BLaER1 (cell line): ENCODE measurements at regions not wholly inside any gene's neighbourhood (a gene's known extent, or its start where the extent isn't known, plus 50 kb on each side); places are given as distances from the start of the nearest gene placed in this dataset.

ENCODE experiments used
- H3K27ac ChIP-seq: shearing (Covaris generic); formaldehyde crosslinking; 2 replicates; pipeline ENCODE4 v1.8.1; 2022
- H3K27me3 ChIP-seq: shearing (Covaris generic); formaldehyde crosslinking; 2 replicates; pipeline ENCODE4 v1.8.1; 2022
- H3K36me3 ChIP-seq: shearing (Covaris generic); formaldehyde crosslinking; 2 replicates; pipeline ENCODE4 v1.8.1; 2022
- H3K4me1 ChIP-seq: shearing (Covaris generic); formaldehyde crosslinking; 2 replicates; pipeline ENCODE4 v1.8.1; 2022
- H3K4me2 ChIP-seq: shearing (Covaris generic); formaldehyde crosslinking; 2 replicates; pipeline ENCODE4 v1.8.1; 2022
- H3K4me3 ChIP-seq: shearing (Covaris generic); formaldehyde crosslinking; 2 replicates; pipeline ENCODE4 v1.8.1; 2022
- H3K9ac ChIP-seq: shearing (Covaris generic); formaldehyde crosslinking; 2 replicates; pipeline ENCODE4 v1.8.1; 2022
- H3K9me3 ChIP-seq: shearing (Covaris generic); formaldehyde crosslinking; 2 replicates; pipeline ENCODE4 v1.8.1; 2022
- H4K20me1 ChIP-seq: shearing (Covaris generic); formaldehyde crosslinking; 2 replicates; pipeline ENCODE4 v1.8.1; 2022
- Cebpa-rat ChIP-seq: shearing (Covaris generic); IDR thresholded peaks from 2 replicates; pipeline ENCODE4 v1.8.1; 2022

DNA sequence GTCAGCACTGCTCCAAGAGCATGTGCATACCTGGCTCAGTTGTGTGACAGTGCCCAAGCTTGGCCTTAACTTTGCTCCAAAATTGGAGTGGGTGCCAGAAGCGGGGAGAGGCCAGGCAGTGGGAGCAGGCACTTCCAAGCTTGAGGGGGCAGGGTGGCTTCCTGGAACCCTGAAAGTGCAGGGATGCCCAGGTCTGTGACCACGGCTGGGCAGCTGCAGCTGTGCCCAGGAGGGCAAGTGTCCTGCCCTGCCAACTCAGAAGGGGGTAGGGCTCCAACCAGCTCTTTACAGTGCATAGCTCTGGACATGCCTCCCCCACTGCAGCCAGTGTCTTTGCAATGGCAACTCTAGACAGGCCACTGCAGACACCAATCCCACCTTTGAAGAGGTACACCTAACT, 478.6 kb downstream of the OTOL1 start:
- Histone ChIP-seq H3K27ac (no peak overlapping the region), H3K4me1 (peaks cover 10% of the 10 kb centered on the region; the same call in 1 of the 2 replicates), H3K9ac (no peak overlapping the region), H3K36me3 (no peaks in the 10 kb centered on the region), H4K20me1 (no peaks in the 10 kb centered on the region), H3K27me3 (no peaks in the 10 kb centered on the region), H3K4me2 (no peak overlapping the region), H3K4me3 (no peak overlapping the region), H3K9me3 (peaks cover 33% of the 10 kb centered on the region)
- no peak for TF ChIP-seq Cebpa-rat

DNA sequence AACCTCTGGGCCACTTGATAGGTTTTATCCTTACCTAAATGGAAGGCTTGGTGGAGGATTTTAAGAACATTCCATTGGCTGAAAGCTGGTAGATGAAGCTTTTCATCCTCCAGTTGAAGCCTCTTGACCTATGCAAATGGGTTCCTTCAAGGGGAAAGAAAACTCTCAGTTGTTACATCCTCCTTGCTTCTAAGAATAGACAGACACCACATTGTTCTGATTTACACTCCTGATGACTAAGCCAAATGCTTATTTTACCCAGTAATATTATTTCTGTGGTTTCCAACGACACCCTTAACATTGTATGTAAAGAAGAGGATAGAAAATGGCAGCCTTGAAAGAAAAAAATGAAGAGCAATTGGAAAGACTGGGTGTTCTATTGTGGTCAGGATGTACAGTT, 480.5 kb downstream of the OTOL1 start:
- no peaks in the 10 kb centered on the region for H4K20me1 ChIP-seq
- peaks cover 33% of the 10 kb centered on the region for H3K9me3 ChIP-seq
- H3K27ac ChIP-seq = no peak overlapping the region
- no peak overlapping the region for H3K4me3 ChIP-seq
- no peak overlapping the region for H3K9ac ChIP-seq
- no peaks in the 10 kb centered on the region for H3K36me3 ChIP-seq
- H3K27me3 ChIP-seq = no peaks in the 10 kb centered on the region
- H3K4me1 ChIP-seq = peaks cover 10% of the 10 kb centered on the region; the same call in 1 of the 2 replicates
- peak overlapping the region; percentile 11; the same call in 1 of the 2 replicates for H3K4me2 ChIP-seq
- no peak for TF ChIP-seq Cebpa-rat

DNA sequence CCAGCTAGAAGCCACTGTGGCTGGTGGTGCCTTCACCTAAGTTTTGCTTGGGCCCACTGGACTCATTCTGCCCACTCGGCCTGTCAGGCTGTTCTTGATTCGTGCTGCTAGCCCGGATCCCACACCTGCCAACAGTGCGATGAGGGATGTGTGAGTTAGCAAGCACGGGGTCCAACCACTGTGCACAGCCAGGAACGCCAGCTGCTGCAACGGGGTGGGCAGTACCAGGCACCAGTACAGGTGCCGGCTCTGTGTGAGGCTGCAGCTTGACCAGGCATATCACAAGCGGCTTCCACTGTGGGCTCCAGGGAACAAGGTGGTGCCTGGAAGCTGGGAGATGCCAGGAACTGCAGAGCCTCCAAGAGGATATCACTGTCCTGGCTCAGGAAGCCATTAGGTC, 481.2 kb downstream of the OTOL1 start:
- H3K4me2 ChIP-seq = no peak overlapping the region
- peaks cover 33% of the 10 kb centered on the region for H3K9me3 ChIP-seq
- no peak for TF ChIP-seq Cebpa-rat

DNA sequence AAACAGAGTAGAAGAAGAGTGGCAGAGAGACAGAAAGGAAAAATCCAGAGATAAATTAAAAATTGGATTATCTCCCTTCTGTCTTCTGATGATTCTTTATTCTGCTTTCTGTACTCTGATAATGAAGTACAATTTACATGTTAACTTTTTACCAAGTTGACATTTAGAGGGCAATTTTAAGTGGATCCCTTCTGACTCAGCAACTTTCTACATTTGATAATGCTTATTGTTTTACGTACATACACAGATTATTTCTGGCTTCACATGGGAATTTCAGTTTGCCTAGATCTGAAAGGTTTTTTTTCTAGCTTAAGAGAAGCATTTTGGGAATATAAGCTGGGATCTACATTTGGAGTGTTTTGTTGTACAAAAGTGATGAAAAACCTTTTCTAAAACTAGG, 491.3 kb downstream of the OTOL1 start:
- Histone ChIP-seq H3K4me1 (no peaks in the 10 kb centered on the region), H3K36me3 (no peaks in the 10 kb centered on the region), H3K9me3 (no peaks in the 10 kb centered on the region), H4K20me1 (no peaks in the 10 kb centered on the region), H3K27ac (no peak overlapping the region), H3K27me3 (no peaks in the 10 kb centered on the region), H3K4me2 (no peak overlapping the region), H3K9ac (no peak overlapping the region), H3K4me3 (no peak overlapping the region)
- TF ChIP-seq Cebpa-rat = no peak

More for the DNA sequence above, 481.2 kb downstream of the OTOL1 start:
- H3K9ac ChIP-seq = no peak overlapping the region
- no peaks in the 10 kb centered on the region for H3K36me3 ChIP-seq
- H3K27me3 ChIP-seq = no peaks in the 10 kb centered on the region
- H4K20me1 ChIP-seq = no peaks in the 10 kb centered on the region
- no peak overlapping the region for H3K4me3 ChIP-seq
- H3K4me1 ChIP-seq = peaks cover 10% of the 10 kb centered on the region; the same call in 1 of the 2 replicates
- no peak overlapping the region for H3K27ac ChIP-seq

DNA sequence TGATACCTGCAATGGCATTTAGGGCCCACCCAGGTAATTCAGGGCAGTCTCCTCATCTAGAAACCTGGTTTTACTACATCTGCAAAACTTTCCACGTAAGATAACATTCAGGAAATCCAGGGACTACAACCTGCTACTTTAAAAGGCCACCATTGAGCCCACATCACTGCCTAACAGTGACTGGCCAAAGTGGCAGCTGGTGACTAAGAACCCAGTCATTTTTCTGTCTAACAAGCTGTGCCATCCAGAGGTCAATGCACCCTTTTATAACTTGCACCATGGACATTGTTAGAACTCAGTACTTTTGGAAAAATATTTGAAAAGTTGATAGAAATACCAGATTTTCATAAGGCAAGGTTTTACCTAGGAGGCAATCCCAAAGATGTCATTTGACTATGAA, 492.4 kb downstream of the OTOL1 start:
- H3K4me2 ChIP-seq = no peak overlapping the region
- H3K4me1 ChIP-seq = no peaks in the 10 kb centered on the region
- H3K27ac ChIP-seq = no peak overlapping the region
- H3K27me3 ChIP-seq = no peaks in the 10 kb centered on the region
- no peak overlapping the region for H3K4me3 ChIP-seq
- no peaks in the 10 kb centered on the region for H3K9me3 ChIP-seq
- H4K20me1 ChIP-seq = no peaks in the 10 kb centered on the region
- no peaks in the 10 kb centered on the region for H3K36me3 ChIP-seq
- TF ChIP-seq Cebpa-rat = no peak
- no peak overlapping the region for H3K9ac ChIP-seq

DNA sequence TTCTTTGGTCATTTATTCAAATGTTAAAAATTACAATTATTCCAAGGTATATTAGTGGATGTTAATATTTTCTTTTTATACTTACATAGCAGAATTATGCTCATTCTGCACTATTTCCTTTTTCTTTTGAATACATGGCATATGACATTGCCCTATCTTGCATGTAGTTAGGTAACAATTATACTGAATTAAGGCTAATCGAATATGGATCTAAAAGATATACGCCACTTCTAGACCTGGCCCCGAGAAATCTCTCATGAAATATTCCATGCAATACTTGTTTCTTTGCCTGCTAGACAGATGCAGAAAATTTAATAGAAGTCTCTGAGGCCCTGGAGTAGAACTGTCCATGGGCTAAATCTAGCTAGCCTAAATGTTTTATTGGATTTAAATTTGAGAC, 493.4 kb downstream of the OTOL1 start:
- Histone ChIP-seq H3K9ac (no peak overlapping the region), H3K4me1 (no peaks in the 10 kb centered on the region), H3K36me3 (no peaks in the 10 kb centered on the region), H3K27ac (no peak overlapping the region), H4K20me1 (no peaks in the 10 kb centered on the region), H3K4me2 (no peak overlapping the region), H3K9me3 (no peaks in the 10 kb centered on the region), H3K27me3 (no peaks in the 10 kb centered on the region), H3K4me3 (no peak overlapping the region)
- no peak for TF ChIP-seq Cebpa-rat

DNA sequence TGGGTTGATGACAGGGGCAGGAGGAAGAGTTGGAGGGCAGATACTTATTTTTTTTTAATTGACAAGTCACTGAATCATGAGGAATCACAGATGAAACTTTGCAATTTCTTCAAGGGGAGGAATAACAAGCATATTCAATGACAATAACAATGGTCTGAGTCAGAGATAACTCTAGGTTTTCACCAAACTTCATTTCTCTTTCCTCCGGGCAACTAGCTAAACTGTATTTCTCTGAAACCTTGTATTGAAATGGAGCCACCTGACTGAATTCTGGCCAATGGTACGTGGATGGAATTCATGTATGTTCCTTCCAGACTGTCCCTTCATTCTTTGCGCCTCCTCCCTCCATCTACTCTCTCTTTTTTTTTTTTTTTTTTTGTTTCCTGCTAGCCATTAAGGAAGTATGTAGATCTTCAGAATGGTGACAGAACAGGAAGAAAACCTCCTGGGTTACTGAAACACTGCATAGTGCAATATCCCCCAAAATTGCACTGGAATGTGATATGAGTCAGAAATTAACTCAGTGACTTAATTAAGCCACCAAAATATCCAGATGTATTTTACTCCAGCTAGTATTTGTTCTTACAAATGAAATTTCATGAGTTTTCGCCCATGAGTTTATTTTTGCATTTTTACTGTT, 495.4 kb downstream of the OTOL1 start:
- Histone ChIP-seq H3K9ac (no peak overlapping the region), H3K4me2 (no peak overlapping the region), H3K9me3 (no peaks in the 10 kb centered on the region), H4K20me1 (no peaks in the 10 kb centered on the region), H3K27me3 (no peaks in the 10 kb centered on the region), H3K4me1 (no peaks in the 10 kb centered on the region), H3K27ac (no peak overlapping the region), H3K36me3 (no peaks in the 10 kb centered on the region), H3K4me3 (no peak overlapping the region)
- TF ChIP-seq Cebpa-rat = no peak

DNA sequence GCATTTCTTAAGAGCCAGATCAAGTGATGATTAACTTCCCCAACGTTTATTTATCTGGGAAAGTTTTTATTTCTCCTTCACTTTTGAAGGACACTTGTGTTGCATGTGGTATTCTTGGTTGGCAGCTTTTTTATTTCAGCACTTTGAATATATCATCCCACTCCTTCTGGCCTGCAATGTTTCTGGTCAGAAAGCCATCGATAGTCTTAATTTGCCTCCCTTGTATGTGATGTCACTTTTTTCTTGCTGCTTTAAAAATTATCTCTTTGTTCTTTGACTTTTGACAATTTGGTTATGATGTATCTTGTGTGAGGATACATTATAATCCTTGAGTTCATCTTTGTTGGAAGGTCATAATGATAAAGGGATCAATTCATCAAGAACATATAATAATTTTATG, 503.2 kb downstream of the OTOL1 start:
- H3K9me3 ChIP-seq = peaks cover 9% of the 10 kb centered on the region
- peaks cover 5% of the 10 kb centered on the region for H3K4me1 ChIP-seq
- TF ChIP-seq Cebpa-rat = no peak
- no peaks in the 10 kb centered on the region for H3K27me3 ChIP-seq
- H3K4me3 ChIP-seq = no peak overlapping the region
- H4K20me1 ChIP-seq = no peaks in the 10 kb centered on the region
- no peak overlapping the region for H3K9ac ChIP-seq
- no peaks in the 10 kb centered on the region for H3K36me3 ChIP-seq
- H3K4me2 ChIP-seq = no peak overlapping the region
- no peak overlapping the region for H3K27ac ChIP-seq

DNA sequence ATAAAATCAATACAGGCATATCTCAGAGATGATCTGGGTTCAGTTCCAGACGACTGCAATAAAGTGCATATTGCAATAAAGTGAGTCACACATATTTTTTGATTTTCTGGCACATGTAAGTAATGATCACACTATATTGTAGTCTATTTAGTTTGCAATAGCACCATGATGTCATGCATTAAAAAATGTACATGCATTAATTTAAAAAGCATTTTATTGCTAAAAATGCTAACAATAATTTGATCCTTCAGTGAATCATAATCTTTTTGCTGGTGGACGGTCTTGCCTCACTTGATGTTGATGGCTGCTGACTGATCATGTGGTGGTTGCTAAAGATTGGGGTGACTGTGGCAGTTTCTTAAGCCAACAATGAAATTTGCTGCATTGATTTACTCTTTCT, 511.1 kb downstream of the OTOL1 start:
- Histone ChIP-seq H3K4me3 (no peak overlapping the region), H3K4me1 (peaks cover 5% of the 10 kb centered on the region), H4K20me1 (no peaks in the 10 kb centered on the region), H3K4me2 (no peak overlapping the region), H3K9me3 (no peaks in the 10 kb centered on the region), H3K36me3 (no peaks in the 10 kb centered on the region), H3K27me3 (no peaks in the 10 kb centered on the region), H3K9ac (no peak overlapping the region), H3K27ac (no peak overlapping the region)
- TF ChIP-seq Cebpa-rat = no peak

DNA sequence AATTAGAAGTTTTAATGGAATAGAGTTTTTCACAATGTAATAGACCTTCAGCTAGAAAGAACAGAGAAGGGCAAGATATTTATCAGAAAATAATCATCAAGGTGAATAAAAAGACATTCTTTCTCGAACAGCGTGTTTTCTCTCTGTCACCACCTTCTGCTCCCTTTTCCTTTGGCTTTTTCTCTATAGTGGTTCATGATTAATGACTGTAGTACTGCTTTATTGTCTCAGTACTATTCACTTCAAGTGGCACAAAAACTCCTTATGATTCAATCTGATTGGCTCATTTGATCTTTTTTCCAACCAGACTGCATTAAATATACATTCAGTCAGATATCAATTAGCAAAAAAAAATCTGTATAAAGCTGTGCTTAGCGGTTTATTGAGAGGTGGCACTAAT, 516.0 kb downstream of the OTOL1 start:
- H3K4me2 ChIP-seq = no peak overlapping the region
- no peaks in the 10 kb centered on the region for H3K36me3 ChIP-seq
- H3K4me1 ChIP-seq = no peaks in the 10 kb centered on the region
- no peak overlapping the region for H3K4me3 ChIP-seq
- TF ChIP-seq Cebpa-rat = no peak
- no peaks in the 10 kb centered on the region for H3K27me3 ChIP-seq
- no peak overlapping the region for H3K9ac ChIP-seq
- no peaks in the 10 kb centered on the region for H4K20me1 ChIP-seq
- no peak overlapping the region for H3K27ac ChIP-seq
- H3K9me3 ChIP-seq = no peaks in the 10 kb centered on the region

DNA sequence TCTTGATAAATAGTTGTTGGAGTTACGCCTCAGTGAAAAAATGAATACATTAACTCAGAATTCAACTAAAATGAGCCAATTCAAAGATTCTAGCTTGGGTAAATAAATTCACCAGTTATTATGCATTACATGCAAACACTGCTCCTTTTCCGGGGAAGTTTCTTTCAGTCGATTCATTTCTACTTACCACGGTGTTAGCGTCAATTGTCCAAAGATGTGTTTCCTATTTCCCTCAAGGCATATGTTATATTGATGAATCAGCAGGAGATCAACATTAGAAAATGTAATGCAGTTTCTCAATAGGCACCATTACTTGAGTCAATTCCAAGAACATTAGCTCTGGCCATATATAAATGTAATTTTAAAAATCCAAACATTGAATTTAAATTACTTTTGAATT, 517.7 kb downstream of the OTOL1 start:
- H3K4me2 ChIP-seq = no peak overlapping the region
- no peak for TF ChIP-seq Cebpa-rat
- no peaks in the 10 kb centered on the region for H3K4me1 ChIP-seq
- H3K9me3 ChIP-seq = no peaks in the 10 kb centered on the region
- H3K4me3 ChIP-seq = no peak overlapping the region
- no peaks in the 10 kb centered on the region for H3K36me3 ChIP-seq
- H3K9ac ChIP-seq = no peak overlapping the region
- H3K27ac ChIP-seq = no peak overlapping the region
- H4K20me1 ChIP-seq = no peaks in the 10 kb centered on the region
- no peaks in the 10 kb centered on the region for H3K27me3 ChIP-seq
